MG63 (cell line): ENCODE measurements at regions not wholly inside any gene's neighbourhood (a gene's known extent, or its start where the extent isn't known, plus 50 kb on each side); places are given as distances from the start of the nearest gene placed in this dataset.
"Not testable (repeated sequence)": the region's sequence is repeated elsewhere in the genome, so short reads cannot be mapped to it uniquely, and the experiment has no call there.

Experiments used
- DNase-seq: peaks from one replicate; pipeline ENCODE4 v3.0.0-alpha.2; 2020
- H3K27me3 ChIP-seq: fragments of 250-450 bp; sonication (Bioruptor Pico); 2 replicates; pipeline ENCODE4 v1.5.1; 2020; ENCODE audit warnings: mild to moderate bottlenecking, moderate library complexity
- H3K36me3 ChIP-seq: fragments of 250-450 bp; sonication (Bioruptor Pico); 2 replicates; pipeline ENCODE4 v1.5.1; 2020; ENCODE audit warnings: mild to moderate bottlenecking, moderate library complexity
- H3K4me3 ChIP-seq: fragments of 250-450 bp; sonication (Bioruptor Pico); 2 replicates; pipeline ENCODE4 v1.5.1; 2020; ENCODE audit warnings: mild to moderate bottlenecking, moderate library complexity
- H3K9me3 ChIP-seq: fragments of 250-450 bp; sonication (Bioruptor Pico); 2 replicates; pipeline ENCODE4 v1.5.1; 2020; ENCODE audit warnings: mild to moderate bottlenecking, moderate library complexity

DNA sequence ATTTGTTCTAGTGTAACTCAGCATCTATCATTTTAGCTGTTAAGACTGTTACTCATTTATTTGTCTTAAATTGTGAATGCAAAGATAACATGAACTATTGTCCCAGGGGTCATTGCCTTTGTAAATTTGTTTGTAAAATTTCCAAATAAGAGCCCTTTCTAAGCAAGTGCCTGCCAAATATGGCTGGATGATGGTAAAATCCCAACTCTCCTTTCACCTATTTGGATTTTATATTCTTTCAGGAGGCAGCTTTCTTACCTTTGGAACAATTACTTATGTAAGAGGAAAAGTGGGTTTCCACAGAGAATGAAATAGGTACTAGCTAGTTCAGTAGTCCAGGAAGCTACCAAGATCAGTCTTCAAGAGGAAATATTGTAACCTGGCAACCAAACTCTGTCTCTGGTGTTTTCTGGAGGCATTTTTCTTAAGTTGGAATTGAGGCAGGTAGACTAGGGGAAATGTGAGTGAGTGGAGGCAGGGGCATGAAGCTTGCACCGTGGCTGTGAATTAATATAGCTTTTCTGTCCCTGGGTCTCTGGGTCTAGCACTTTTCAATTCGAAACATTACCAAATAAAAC lies 88.5 kb upstream of the XIST start:
- no peaks in the 10 kb centered on the region for H3K9me3 ChIP-seq
- no peaks in the 10 kb centered on the region for H3K27me3 ChIP-seq
- DNase-seq = no peak
- no peaks in the 10 kb centered on the region for H3K36me3 ChIP-seq
- H3K4me3 ChIP-seq = no peak overlapping the region

GRCh38 chrX:73937843-73938242 lies 85.3 kb upstream of the XIST start:
- not testable (repeated sequence) for H3K36me3 ChIP-seq, DNase-seq, H3K9me3 ChIP-seq, H3K27me3 ChIP-seq, H3K4me3 ChIP-seq

DNA sequence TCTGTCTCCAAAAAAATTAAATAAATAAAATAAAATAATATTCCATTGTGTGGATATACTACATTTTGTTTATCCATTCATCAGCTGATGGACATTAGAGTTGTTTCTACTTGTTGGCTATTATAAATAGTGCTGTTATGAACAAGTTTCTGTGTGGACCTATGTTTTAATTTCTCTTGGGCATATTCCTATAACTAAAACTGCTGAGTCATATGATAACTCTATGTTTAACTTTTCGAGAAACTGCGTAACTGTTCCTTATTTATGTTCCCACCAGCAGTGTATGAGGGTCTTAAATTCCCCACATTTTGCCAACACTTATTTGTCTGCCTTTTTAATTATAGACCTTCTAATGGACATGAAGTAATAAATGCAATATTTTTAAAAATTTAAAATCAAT lies 80.0 kb upstream of the XIST start:
- Histone ChIP-seq H3K36me3 (no peaks in the 10 kb centered on the region), H3K9me3 (no peaks in the 10 kb centered on the region), H3K27me3 (no peaks in the 10 kb centered on the region), H3K4me3 (no peak overlapping the region)
- DNase-seq = no peak

- no peak for DNase-seq
- Histone ChIP-seq H3K4me3 (no peak overlapping the region), H3K9me3 (no peaks in the 10 kb centered on the region), H3K27me3 (no peaks in the 10 kb centered on the region), H3K36me3 (no peaks in the 10 kb centered on the region)
Observed at GRCh38 chrX:73930300-73930699, 77.8 kb upstream of the XIST start.

DNA sequence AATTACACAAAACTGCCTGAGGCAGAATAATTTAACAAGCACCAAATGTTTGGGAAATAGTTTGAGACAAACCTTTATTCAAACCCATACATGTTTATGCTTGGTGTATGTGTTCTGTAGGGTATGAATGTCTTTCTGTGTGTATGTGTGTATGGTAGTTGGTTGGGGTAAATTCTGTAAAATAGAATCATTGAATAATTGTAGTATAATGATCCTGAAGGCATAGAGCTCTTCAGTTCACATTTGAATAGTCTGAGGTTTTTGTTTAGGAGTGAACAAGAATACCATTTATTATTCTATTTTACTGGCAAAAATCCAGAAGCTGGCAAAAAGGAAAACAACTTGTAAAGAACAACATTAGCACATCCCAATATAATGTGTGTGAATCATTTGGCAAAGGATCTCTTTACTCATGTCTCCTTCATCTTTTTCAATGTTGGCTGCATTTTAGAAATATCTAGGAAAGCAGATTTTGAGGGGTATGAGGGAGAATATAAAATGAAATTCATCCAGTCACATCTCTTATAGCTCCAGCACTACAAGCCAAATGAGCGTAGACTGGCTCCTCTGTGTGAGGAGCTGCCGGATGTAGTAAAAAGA lies 70.4 kb upstream of the XIST start:
- no peaks in the 10 kb centered on the region for H3K9me3 ChIP-seq
- DNase-seq = peak; percentile 7
- no peaks in the 10 kb centered on the region for H3K27me3 ChIP-seq
- no peaks in the 10 kb centered on the region for H3K36me3 ChIP-seq
- H3K4me3 ChIP-seq = no peak overlapping the region

DNA sequence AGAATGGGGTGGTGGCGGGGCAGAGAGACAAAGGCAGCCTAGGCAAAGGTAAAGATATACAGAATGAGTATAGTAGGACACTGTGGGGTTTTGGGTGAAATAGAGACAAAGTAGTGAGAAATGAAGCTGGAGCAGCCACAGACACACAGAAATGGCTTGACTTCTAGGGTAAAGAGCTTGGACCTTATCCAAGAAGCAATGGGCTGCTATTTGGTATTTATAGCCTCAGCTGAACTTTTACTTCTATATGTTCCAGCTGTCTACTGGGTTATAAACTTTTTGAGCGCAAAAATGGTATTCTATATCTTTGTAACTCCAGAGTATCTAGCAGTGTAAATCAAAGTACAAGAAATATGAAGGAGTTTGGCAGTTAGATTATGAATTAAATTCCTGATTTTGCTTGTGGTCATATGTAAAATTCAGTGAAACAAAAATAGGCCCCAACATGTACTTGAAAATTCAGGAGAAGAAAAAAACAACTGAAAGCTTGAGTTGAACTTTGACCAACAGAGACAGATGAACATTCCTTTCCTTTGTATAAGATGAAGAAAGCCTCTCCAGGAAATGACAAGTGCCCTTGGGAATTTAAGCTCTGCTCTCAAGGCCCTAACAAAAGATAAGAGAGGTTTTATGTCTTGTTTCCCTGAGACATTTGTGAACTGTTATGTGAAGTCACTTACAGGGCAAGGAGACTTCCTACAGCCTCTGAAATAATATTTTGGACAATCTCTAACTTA lies 64.6 kb upstream of the XIST start:
- Histone ChIP-seq H3K9me3 (no peaks in the 10 kb centered on the region), H3K4me3 (no peak overlapping the region), H3K36me3 (no peaks in the 10 kb centered on the region; the same call in 1 of the 2 replicates), H3K27me3 (no peaks in the 10 kb centered on the region)
- peak; percentile 37 for DNase-seq

DNA sequence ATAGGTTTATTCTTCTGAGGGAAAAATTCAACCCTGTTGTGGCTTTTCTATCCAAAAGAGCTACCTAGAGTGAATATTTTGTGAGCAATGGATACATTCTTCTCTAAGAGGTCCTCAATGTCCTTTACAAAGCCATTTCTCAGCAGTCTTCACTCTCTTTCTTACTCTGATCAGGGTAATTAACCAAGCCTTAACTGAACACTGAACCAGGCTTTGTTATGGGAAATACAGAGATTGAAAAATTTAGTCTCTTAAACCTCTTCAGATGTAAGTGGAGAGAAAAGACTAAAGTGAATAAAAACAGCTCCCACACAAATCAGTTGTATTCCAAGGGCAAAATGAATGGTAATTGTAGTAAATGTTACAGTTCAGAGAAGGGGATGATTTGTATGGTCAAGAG lies 64.0 kb upstream of the XIST start:
- DNase-seq = no peak
- no peaks in the 10 kb centered on the region for H3K27me3 ChIP-seq
- H3K4me3 ChIP-seq = no peak overlapping the region
- no peaks in the 10 kb centered on the region; the same call in 1 of the 2 replicates for H3K36me3 ChIP-seq
- H3K9me3 ChIP-seq = no peaks in the 10 kb centered on the region

DNA sequence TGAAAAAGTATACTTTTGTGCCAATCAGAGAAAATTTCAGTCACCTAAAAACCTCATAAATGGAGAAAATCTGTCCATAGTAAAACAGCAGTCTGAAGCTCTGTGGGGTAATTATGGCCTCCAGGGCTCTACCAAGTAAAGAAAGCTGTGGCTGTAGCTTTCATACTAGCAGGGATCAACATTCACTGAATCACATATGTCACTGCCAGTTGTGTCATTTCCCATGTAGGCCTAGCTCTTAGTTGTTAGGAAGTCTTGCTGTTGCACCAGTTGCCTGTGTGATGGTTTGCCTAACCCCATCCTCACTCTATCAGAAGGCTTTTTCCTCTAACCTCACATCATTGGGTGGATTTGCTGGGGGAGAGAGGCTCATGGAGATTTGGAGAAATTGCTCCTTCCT lies 62.3 kb upstream of the XIST start:
- H3K27me3 ChIP-seq, H3K9me3 ChIP-seq, DNase-seq, H3K36me3 ChIP-seq, H3K4me3 ChIP-seq: not testable (repeated sequence)

DNA sequence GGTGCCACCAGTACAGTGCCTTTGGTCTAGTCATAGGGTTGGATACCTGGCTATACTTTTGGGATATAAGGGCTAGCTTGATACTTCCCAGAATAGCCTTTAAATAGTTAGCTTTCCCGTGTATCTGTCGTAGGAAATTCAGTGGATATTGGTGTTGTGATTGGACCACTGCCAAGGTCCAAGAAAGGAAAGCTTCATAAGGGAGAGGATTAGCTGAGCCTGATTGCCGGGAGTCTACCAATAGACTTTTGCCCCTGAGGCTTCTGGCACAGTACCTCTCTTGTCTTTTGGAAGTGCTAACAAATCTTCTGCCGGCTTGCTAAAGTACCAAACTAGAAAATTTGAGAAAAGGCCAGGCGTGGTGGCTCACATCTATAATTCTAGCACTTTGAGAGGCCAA lies 61.1 kb upstream of the XIST start:
- H3K36me3 ChIP-seq = no peaks in the 10 kb centered on the region; the same call in 1 of the 2 replicates
- DNase-seq = no peak
- H3K27me3 ChIP-seq = no peaks in the 10 kb centered on the region
- no peaks in the 10 kb centered on the region for H3K9me3 ChIP-seq
- no peak overlapping the region for H3K4me3 ChIP-seq

DNA sequence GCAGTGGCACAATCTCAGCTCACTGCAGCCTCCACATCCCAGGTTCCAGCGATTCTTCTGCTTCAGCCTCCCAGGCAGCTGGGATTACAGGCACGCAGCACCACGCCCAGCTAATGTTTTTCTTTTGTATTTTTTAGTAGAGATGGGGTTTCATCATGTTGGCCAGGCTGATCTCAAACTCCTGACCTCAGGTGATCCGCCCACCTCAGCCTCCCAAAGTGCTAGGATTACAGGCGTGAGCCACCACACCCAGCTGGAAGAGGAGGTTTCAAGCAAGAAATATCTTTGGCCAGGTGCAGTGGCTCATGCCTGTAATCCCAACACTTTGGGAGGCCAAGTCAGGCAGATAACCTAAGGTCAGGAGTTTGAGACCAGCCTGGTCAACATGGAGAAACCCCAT lies 59.4 kb upstream of the XIST start:
- H3K27me3 ChIP-seq, DNase-seq, H3K36me3 ChIP-seq, H3K9me3 ChIP-seq, H3K4me3 ChIP-seq: not testable (repeated sequence)

GRCh38 chrX:73905749-73906374 lies 53.3 kb upstream of the XIST start:
- H3K4me3 ChIP-seq, H3K27me3 ChIP-seq, DNase-seq, H3K36me3 ChIP-seq, H3K9me3 ChIP-seq: not testable (repeated sequence)

DNA sequence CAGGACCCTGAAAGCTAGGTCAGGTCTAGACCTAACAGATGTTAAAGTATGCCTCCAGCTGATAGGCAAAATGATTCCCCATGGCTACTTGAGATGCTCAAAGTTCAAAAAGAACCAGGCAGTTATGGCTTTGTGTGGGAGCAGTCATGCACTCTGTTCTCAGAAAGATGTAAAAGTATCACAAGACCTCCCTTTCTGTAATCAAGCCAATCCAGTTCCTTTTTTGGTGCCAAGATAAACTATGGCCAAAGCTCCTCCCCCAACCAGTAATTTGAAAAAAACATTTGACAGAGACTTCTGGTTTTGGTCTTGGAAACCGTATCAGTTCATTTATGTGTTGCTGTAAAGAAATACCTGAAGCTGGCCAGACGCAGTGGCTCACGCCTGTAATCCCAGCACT lies 51.4 kb upstream of the XIST start:
- Histone ChIP-seq H3K27me3 (no peaks in the 10 kb centered on the region), H3K9me3 (no peaks in the 10 kb centered on the region), H3K4me3 (no peak overlapping the region), H3K36me3 (no peaks in the 10 kb centered on the region)
- no peak for DNase-seq
